Fibroblast of pulmonary artery (primary cell): ENCODE measurements at regions not wholly inside any gene's neighbourhood (a gene's known extent, or its start where the extent isn't known, plus 50 kb on each side); places are given as distances from the start of the nearest gene placed in this dataset.

Experiments
- DNase-seq: peaks from one replicate; pipeline ENCODE4 v3.0.0-alpha.2; 2010; ENCODE audit warnings: low read depth
- H3K4me3 ChIP-seq: replicated peaks from 2 replicates; pipeline ENCODE4 v1.5.1; 2011; ENCODE audit warnings: low read depth, mild to moderate bottlenecking, control low read depth, low read length, moderate library complexity
- TF ChIP-seq, protein P1 (sequence below): IDR thresholded peaks from 2 replicates; pipeline ENCODE4 v1.5.1; 2011; ENCODE audit warnings: mild to moderate bottlenecking, control low read depth, low read length, inconsistent platforms; ENCODE audit errors: missing control alignments

- DNase-seq = no peak
- TF ChIP-seq, protein P1, sequence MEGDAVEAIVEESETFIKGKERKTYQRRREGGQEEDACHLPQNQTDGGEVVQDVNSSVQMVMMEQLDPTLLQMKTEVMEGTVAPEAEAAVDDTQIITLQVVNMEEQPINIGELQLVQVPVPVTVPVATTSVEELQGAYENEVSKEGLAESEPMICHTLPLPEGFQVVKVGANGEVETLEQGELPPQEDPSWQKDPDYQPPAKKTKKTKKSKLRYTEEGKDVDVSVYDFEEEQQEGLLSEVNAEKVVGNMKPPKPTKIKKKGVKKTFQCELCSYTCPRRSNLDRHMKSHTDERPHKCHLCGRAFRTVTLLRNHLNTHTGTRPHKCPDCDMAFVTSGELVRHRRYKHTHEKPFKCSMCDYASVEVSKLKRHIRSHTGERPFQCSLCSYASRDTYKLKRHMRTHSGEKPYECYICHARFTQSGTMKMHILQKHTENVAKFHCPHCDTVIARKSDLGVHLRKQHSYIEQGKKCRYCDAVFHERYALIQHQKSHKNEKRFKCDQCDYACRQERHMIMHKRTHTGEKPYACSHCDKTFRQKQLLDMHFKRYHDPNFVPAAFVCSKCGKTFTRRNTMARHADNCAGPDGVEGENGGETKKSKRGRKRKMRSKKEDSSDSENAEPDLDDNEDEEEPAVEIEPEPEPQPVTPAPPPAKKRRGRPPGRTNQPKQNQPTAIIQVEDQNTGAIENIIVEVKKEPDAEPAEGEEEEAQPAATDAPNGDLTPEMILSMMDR = no peak
- H3K4me3 ChIP-seq = no peak overlapping the region
These were observed 1135.4 kb downstream of the LRFN5 start for GRCh38 chr14:42742084-42742483.

DNA sequence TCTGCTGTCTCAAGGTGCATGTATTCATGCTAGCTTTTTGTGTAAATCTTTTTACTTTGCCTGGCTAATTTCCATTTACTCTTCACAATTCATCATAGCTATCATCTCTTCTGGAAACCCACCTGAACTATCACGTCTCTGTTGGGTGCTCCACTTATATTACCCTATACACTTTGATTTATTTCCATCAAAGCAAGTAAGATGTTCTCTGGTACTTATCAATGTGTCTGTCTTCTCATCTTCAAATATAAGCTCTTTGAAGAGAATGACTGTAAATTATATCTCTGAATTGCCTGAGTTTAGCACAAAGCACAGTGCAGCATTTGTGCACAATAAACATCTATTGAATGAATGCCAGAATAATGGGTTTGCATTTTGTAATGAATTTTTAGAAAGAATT lies 1129.7 kb downstream of the LRFN5 start:
- no peak for DNase-seq
- TF ChIP-seq, protein P1 = no peak
- H3K4me3 ChIP-seq = no peak overlapping the region

GRCh38 chr14:42734041-42734440 lies 1127.4 kb downstream of the LRFN5 start:
- no peak for DNase-seq
- H3K4me3 ChIP-seq = no peak overlapping the region
- TF ChIP-seq, protein P1 = no peak

GRCh38 chr14:42732005-42732404 lies 1125.3 kb downstream of the LRFN5 start:
- no peak overlapping the region for H3K4me3 ChIP-seq
- TF ChIP-seq, protein P1 = no peak
- no peak for DNase-seq

DNA sequence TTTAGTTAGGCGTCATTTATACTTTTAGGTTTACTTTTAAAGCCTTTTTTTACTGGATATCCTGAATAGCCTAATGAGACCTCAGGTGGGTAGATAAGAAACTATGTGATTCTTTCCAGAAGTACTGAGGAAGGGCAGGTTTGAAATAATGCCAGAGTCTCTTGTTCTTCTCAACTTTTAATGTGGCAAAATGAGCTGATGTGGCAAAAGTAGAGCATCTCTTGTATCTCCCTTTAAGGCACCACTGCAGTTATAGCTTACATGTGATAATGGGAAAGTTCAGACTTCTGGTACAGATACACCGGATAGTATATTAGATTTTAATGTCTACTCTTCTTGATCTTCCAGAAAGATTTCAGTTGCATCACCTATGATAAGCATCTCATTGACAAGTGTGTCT lies 1124.8 kb downstream of the LRFN5 start:
- DNase-seq = no peak
- H3K4me3 ChIP-seq = no peak overlapping the region
- TF ChIP-seq, protein P1 = no peak

GRCh38 chr14:42729681-42730080 lies 1123.0 kb downstream of the LRFN5 start:
- no peak for DNase-seq
- TF ChIP-seq, protein P1 = no peak
- no peak overlapping the region for H3K4me3 ChIP-seq

DNA sequence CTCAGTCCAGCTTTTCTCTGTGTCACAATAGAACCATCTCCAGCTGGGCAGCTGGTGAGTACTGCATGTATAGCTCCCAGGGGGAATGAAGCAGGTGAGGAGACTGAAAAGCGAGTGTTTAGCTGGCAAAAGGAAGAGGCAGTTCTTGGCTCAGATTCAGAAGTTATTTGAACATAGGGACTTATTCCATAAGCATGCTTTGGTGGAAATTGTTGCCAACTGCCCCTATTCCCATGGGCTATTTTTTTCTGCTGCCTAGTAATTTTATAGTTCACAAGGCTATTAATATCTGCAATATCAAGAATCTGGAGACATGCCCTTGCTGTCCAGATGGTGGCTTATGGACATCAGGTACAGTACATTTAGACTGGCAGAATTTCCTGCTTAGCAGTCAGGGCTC lies 1112.7 kb downstream of the LRFN5 start:
- no peak for DNase-seq
- H3K4me3 ChIP-seq = no peak overlapping the region

More for the DNA sequence above, 1112.7 kb downstream of the LRFN5 start:
- TF ChIP-seq, protein P1 = no peak
